ENCODE measurements at regions not wholly inside any gene's neighbourhood (a gene's known extent, or its start where the extent isn't known, plus 50 kb on each side); places are given as distances from the start of the nearest gene placed in this dataset.

- TF ChIP-seq, protein P1, sequence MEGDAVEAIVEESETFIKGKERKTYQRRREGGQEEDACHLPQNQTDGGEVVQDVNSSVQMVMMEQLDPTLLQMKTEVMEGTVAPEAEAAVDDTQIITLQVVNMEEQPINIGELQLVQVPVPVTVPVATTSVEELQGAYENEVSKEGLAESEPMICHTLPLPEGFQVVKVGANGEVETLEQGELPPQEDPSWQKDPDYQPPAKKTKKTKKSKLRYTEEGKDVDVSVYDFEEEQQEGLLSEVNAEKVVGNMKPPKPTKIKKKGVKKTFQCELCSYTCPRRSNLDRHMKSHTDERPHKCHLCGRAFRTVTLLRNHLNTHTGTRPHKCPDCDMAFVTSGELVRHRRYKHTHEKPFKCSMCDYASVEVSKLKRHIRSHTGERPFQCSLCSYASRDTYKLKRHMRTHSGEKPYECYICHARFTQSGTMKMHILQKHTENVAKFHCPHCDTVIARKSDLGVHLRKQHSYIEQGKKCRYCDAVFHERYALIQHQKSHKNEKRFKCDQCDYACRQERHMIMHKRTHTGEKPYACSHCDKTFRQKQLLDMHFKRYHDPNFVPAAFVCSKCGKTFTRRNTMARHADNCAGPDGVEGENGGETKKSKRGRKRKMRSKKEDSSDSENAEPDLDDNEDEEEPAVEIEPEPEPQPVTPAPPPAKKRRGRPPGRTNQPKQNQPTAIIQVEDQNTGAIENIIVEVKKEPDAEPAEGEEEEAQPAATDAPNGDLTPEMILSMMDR (IDR thresholded peaks at IDR 0.05; ENCODE audit: control extremely low read depth in 1 of 3, insufficient read depth in 1 of 3, low read depth in 1 of 3, low read length in 3 of 3) = no peak
- TF ChIP-seq RXRA (IDR thresholded peaks at IDR 0.05; ENCODE audit: insufficient read depth, low read depth, low read length) (no peak), EP300 (IDR thresholded peaks at IDR 0.05; ENCODE audit: borderline replicate concordance in 1 of 2, low read depth in 2 of 2, low read length in 2 of 2) (no peak), EGR1 (IDR thresholded peaks at IDR 0.05; ENCODE audit: borderline replicate concordance, low read depth, low read length) (no peak), KDM1A (IDR thresholded peaks at IDR 0.05; ENCODE audit: borderline replicate concordance, low read length) (no peak), HDAC6 (IDR thresholded peaks at IDR 0.05; ENCODE audit: low read depth, low read length) (no peak), MAX (IDR thresholded peaks at IDR 0.05) (no peak)
- TF ChIP-seq, protein P2, sequence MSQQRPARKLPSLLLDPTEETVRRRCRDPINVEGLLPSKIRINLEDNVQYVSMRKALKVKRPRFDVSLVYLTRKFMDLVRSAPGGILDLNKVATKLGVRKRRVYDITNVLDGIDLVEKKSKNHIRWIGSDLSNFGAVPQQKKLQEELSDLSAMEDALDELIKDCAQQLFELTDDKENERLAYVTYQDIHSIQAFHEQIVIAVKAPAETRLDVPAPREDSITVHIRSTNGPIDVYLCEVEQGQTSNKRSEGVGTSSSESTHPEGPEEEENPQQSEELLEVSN (IDR thresholded peaks at IDR 0.05) = no peak
Observed at GRCh38 chr5:2282034-2282690, 399.4 kb upstream of the IRX4 start (continued).

Measured in H1 (cell line).